ENCODE measurements at regions not wholly inside any gene's neighbourhood (a gene's known extent, or its start where the extent isn't known, plus 50 kb on each side); places are given as distances from the start of the nearest gene placed in this dataset.

- Mint-ChIP-seq H3K36me3 (ENCODE audit: unreplicated experiment) (no peaks in the 10 kb centered on the region), H3K9me3 (ENCODE audit: unreplicated experiment) (peaks cover 1% of the 10 kb centered on the region), H3K27ac (ENCODE audit: unreplicated experiment) (no peak overlapping the region), H3K4me1 (ENCODE audit: low read depth, unreplicated experiment) (no peaks in the 10 kb centered on the region), H3K4me3 (ENCODE audit: unreplicated experiment) (no peak overlapping the region), H3K27me3 (ENCODE audit: unreplicated experiment) (no peaks in the 10 kb centered on the region)
- no peak for DNase-seq
- no peak for TF ChIP-seq CTCF (IDR thresholded peaks at IDR 0.05; ENCODE audit: partially characterized antibody, unreplicated experiment)
Observed at GRCh38 chr3:30341079-30341478, 265.3 kb upstream of the TGFBR2 start.

DNA sequence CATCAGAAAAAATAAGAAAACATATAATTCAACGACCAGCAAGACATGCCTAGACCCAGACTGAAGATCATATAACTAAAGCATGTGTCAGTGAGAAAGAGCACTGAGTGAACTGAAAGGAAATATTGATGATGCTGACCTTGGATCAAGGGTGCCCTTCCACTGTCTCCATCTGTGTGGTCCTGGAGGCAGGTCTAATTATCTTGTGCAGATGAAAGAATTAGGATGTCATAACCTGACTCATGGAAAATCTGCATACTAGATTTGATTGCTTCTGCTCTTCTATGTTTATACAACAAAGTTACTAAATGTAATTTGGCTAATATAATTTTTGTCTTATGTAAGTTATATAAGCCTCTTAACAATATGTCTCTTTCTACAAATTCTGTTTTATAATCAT lies 264.6 kb upstream of the TGFBR2 start:
- no peak overlapping the region for H3K4me3 Mint-ChIP-seq (ENCODE audit: unreplicated experiment)
- no peaks in the 10 kb centered on the region for H3K36me3 Mint-ChIP-seq (ENCODE audit: unreplicated experiment)
- no peak overlapping the region for H3K27ac Mint-ChIP-seq (ENCODE audit: unreplicated experiment)

DNA sequence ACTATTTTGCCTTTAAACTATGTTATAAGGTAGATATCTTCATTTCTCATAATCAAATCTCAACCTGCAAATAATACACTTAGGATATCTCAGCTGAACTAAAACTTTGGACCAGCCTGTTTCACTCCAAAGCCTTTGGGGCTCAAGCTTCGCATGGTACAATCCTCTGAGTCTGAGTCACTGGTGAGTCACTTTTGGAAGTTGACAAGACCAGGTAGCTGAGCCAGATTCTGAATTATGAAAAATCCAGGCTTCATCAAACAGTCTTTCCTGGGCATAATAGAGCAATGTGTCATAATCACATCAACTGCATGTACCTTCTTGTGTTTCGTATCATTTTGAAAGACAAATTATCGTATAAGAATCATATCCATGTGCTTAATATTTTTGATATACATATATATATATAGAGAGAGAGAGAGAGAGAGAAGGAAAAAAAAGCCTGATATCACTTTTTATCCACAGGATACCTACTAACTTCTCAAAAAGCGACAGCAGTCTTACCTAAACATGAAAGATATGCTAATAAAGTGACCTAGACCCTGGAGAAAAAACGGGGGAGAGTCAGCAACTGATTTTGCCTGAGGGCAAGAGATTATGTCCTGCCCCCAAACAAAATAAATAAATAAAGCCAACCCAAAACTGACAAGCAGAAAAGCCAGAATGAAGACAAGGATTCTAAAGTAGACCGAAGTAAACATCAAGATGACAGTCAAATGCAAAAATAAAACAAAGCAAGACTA lies 263.9 kb upstream of the TGFBR2 start:
- TF ChIP-seq CTCF (IDR thresholded peaks at IDR 0.05; ENCODE audit: partially characterized antibody, unreplicated experiment) = no peak
- Mint-ChIP-seq H3K27me3 (ENCODE audit: unreplicated experiment) (no peaks in the 10 kb centered on the region), H3K36me3 (ENCODE audit: unreplicated experiment) (no peaks in the 10 kb centered on the region), H3K27ac (ENCODE audit: unreplicated experiment) (no peak overlapping the region), H3K4me3 (ENCODE audit: unreplicated experiment) (no peak overlapping the region), H3K9me3 (ENCODE audit: unreplicated experiment) (peaks cover 3% of the 10 kb centered on the region), H3K4me1 (ENCODE audit: low read depth, unreplicated experiment) (no peaks in the 10 kb centered on the region)
- no peak for DNase-seq

More for the DNA sequence above, 264.6 kb upstream of the TGFBR2 start:
- DNase-seq = no peak
- peaks cover 3% of the 10 kb centered on the region for H3K9me3 Mint-ChIP-seq (ENCODE audit: unreplicated experiment)
- no peak for TF ChIP-seq CTCF (IDR thresholded peaks at IDR 0.05; ENCODE audit: partially characterized antibody, unreplicated experiment)
- no peaks in the 10 kb centered on the region for H3K27me3 Mint-ChIP-seq (ENCODE audit: unreplicated experiment)
- no peaks in the 10 kb centered on the region for H3K4me1 Mint-ChIP-seq (ENCODE audit: low read depth, unreplicated experiment)

DNA sequence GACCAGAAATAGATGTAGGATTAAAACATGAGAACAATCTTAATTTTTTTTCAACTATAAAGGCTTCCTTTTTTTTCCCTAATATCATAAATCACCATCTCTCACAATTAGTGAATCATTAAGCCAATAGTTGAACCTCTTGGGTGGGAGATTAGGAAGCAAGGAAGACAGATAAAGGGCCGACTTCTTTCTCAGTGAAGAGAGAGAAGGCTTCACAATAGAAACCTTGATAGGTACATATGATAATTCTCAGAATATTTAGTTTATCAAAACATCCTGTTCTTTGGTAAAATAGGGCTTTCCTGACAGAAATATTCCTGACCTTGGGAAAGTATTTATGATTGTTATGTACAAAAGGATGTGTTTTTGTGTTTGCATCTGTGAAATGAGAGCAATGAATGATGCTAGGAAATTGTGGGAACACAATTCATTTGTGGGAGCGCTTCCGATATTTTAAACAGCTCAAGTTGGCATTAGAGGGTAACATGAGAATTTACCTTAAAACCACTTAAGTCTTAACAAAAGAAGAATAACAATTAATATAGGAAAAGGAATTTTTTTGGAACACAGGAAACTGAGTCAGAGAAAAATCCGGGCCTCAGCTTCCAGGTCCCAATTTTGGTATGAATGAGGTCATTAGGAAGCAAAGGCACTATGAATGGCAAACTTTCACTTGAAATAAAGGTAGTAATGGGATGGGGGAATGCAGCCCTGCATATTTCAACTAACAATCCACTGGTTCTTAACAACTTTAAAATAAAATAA lies 263.2 kb upstream of the TGFBR2 start:
- H3K36me3 Mint-ChIP-seq (ENCODE audit: unreplicated experiment) = no peaks in the 10 kb centered on the region
- no peak overlapping the region for H3K4me3 Mint-ChIP-seq (ENCODE audit: unreplicated experiment)
- TF ChIP-seq CTCF (IDR thresholded peaks at IDR 0.05; ENCODE audit: partially characterized antibody, unreplicated experiment) = no peak
- H3K4me1 Mint-ChIP-seq (ENCODE audit: low read depth, unreplicated experiment) = no peaks in the 10 kb centered on the region
- peaks cover 3% of the 10 kb centered on the region for H3K9me3 Mint-ChIP-seq (ENCODE audit: unreplicated experiment)
- no peak for DNase-seq
- H3K27me3 Mint-ChIP-seq (ENCODE audit: unreplicated experiment) = no peaks in the 10 kb centered on the region
- no peak overlapping the region for H3K27ac Mint-ChIP-seq (ENCODE audit: unreplicated experiment)

DNA sequence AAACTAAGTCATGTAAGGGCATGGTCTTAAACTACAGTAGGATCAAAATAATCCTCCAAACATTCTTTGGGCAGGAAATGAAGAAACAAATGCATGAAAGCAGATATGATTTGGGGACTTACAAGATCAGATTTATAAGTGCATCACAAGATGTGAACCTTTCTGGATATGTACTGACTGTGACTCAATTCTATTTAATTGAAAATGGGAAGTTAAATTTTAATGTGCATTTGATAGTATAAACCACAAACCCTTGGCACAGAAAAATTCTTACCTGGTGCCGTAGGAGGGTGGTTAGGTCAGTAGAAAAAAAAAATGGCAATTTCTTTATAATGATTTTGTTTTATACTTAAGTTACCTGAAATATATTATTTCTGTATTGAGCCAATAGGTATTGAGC lies 262.5 kb upstream of the TGFBR2 start:
- no peak overlapping the region for H3K27ac Mint-ChIP-seq (ENCODE audit: unreplicated experiment)
- H3K27me3 Mint-ChIP-seq (ENCODE audit: unreplicated experiment) = no peaks in the 10 kb centered on the region
- no peaks in the 10 kb centered on the region for H3K36me3 Mint-ChIP-seq (ENCODE audit: unreplicated experiment)
- no peak for DNase-seq
- peaks cover 3% of the 10 kb centered on the region for H3K9me3 Mint-ChIP-seq (ENCODE audit: unreplicated experiment)
- no peak overlapping the region for H3K4me3 Mint-ChIP-seq (ENCODE audit: unreplicated experiment)
- TF ChIP-seq CTCF (IDR thresholded peaks at IDR 0.05; ENCODE audit: partially characterized antibody, unreplicated experiment) = no peak
- H3K4me1 Mint-ChIP-seq (ENCODE audit: low read depth, unreplicated experiment) = no peaks in the 10 kb centered on the region
